Caco-2 (cell line): ENCODE measurements at regions not wholly inside any gene's neighbourhood (a gene's known extent, or its start where the extent isn't known, plus 50 kb on each side); places are given as distances from the start of the nearest gene placed in this dataset.

ENCODE experiments used
- BruUV-seq: library from RNA; stranded (reverse); fragments of 400-500 nt; replicated peaks from 2 replicates; lab custom pipeline; 2021; lab: Mats Ljungman, UMichigan
- CTCF ChIA-PET: fragments of 300-600 bp; sonication (Branson Sonifier 250); formaldehyde crosslinking; loops from one replicate; lab custom pipeline; 2022; ENCODE audit warnings: antibody characterized with exemption; lab: Charles Lee
- POLR2A ChIA-PET: fragments of 300-600 bp; sonication (Branson Sonifier 250); formaldehyde crosslinking; loops from one replicate; lab custom pipeline; 2022; ENCODE audit warnings: antibody characterized with exemption; lab: Charles Lee
- DNase-seq, 2 experiments: peaks; one replicate each; pipeline versions ENCODE4 v3.0.0 to v3.0.0-alpha.2; 2020 to 2022
- H3K27me3 ChIP-seq: replicated peaks from 2 replicates; pipeline ENCODE4 v1.6.0; 2011; ENCODE audit warnings: low read length; ENCODE audit not compliant: control insufficient read depth, insufficient read depth
- H3K36me3 ChIP-seq: 2 replicates; pipeline ENCODE4 v1.5.1; 2011; ENCODE audit warnings: low read length; ENCODE audit not compliant: control insufficient read depth, insufficient read depth
- H3K4me1 ChIP-seq: fragments of 250-450 bp; sonication (Bioruptor Pico); 2 replicates; pipeline ENCODE4 v1.5.1; 2020; ENCODE audit warnings: mild to moderate bottlenecking
- H3K4me3 ChIP-seq: 2 replicates; pipeline ENCODE4 v1.5.1; 2011; ENCODE audit warnings: low read depth, mild to moderate bottlenecking, control low read depth, low read length
- H3K9me3 ChIP-seq: fragments of 250-450 bp; sonication (Bioruptor Pico); 2 replicates; pipeline ENCODE4 v1.5.1; 2020; ENCODE audit warnings: mild to moderate bottlenecking, moderate library complexity
- H3K27ac Mint-ChIP-seq: one replicate; pipeline ENCODE4 v1.8.0; 2022; ENCODE audit warnings: mixed read lengths; ENCODE audit not compliant: unreplicated experiment
- H3K27me3 Mint-ChIP-seq: one replicate; pipeline ENCODE4 v1.8.0; 2022; ENCODE audit warnings: mixed read lengths; ENCODE audit not compliant: insufficient read depth, unreplicated experiment
- H3K36me3 Mint-ChIP-seq: one replicate; pipeline ENCODE4 v1.8.0; 2022; ENCODE audit warnings: mild to moderate bottlenecking, mixed read lengths; ENCODE audit not compliant: insufficient read depth, unreplicated experiment
- H3K4me1 Mint-ChIP-seq: one replicate; pipeline ENCODE4 v1.8.0; 2022; ENCODE audit warnings: low read depth, mixed read lengths; ENCODE audit not compliant: unreplicated experiment
- H3K4me3 Mint-ChIP-seq: one replicate; pipeline ENCODE4 v1.8.0; 2022; ENCODE audit warnings: mild to moderate bottlenecking, moderate library complexity, mixed read lengths; ENCODE audit not compliant: unreplicated experiment
- H3K9me3 Mint-ChIP-seq: one replicate; pipeline ENCODE4 v1.8.0; 2022; ENCODE audit warnings: mixed read lengths; ENCODE audit not compliant: unreplicated experiment
- intact Hi-C: fragments of 100-400 bp; cut with micrococcal nuclease; formaldehyde crosslinking; loops from one replicate; pipeline ENCODE4 v1.10.0; 2022; ENCODE audit not compliant: unreplicated experiment
- TF ChIP-seq, protein P1 (sequence below), 2 experiments: fragments of 200-600 bp in 1 of 2; IDR thresholded peaks; 1 replicate in 1 of 2; 2 replicates in 1 of 2; pipeline versions ENCODE4 v1.5.1 to v1.8.0; 2011 to 2022; ENCODE audit warnings: antibody characterized with exemption in 1 of 2, control low read depth in 1 of 2, inconsistent platforms in 1 of 2, low read depth in 1 of 2, low read length in 1 of 2, mild to moderate bottlenecking in 1 of 2, moderate library complexity in 1 of 2; ENCODE audit not compliant: insufficient read depth in 1 of 2, severe bottlenecking in 1 of 2, unreplicated experiment in 1 of 2

DNA sequence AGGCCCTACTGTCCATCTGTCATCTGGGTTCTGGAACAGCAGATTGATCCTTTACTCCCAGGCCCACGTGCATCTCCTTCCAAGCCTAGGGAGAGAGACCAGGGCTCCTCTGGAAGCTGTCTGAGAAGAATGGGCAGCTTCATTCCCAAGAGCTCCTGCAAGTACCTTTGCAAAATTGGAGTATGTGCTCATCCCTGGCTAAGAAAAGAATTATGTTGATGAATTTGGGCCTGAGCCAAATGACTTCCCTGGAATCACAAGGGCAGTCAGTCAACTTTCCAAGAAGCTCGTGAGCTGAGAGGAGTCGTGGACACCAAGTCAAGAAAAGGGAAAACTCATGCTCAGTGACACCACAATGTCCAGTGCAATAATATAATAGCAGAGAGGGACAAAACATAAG lies 54.6 kb upstream of the AKAP12 start:
- intact Hi-C loops = no loop called here
- TF ChIP-seq, protein P1, sequence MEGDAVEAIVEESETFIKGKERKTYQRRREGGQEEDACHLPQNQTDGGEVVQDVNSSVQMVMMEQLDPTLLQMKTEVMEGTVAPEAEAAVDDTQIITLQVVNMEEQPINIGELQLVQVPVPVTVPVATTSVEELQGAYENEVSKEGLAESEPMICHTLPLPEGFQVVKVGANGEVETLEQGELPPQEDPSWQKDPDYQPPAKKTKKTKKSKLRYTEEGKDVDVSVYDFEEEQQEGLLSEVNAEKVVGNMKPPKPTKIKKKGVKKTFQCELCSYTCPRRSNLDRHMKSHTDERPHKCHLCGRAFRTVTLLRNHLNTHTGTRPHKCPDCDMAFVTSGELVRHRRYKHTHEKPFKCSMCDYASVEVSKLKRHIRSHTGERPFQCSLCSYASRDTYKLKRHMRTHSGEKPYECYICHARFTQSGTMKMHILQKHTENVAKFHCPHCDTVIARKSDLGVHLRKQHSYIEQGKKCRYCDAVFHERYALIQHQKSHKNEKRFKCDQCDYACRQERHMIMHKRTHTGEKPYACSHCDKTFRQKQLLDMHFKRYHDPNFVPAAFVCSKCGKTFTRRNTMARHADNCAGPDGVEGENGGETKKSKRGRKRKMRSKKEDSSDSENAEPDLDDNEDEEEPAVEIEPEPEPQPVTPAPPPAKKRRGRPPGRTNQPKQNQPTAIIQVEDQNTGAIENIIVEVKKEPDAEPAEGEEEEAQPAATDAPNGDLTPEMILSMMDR (IDR thresholded peaks at IDR 0.05; ENCODE audit: insufficient read depth in 1 of 2, low read depth in 1 of 2, low read length in 1 of 2, severe bottlenecking in 1 of 2, unreplicated experiment in 1 of 2) = no peak
- no peak overlapping the region for H3K4me3 ChIP-seq
- H3K4me1 Mint-ChIP-seq = no peaks in the 10 kb centered on the region
- no TSS peak for BruUV-seq
- H3K27ac Mint-ChIP-seq = no peak overlapping the region
- H3K9me3 ChIP-seq = peaks cover 4% of the 10 kb centered on the region; the same call in 1 of the 2 replicates
- POLR2A ChIA-PET = no interaction called here
- H3K36me3 ChIP-seq = no peaks in the 10 kb centered on the region
- no peaks in the 10 kb centered on the region for H3K4me1 ChIP-seq
- CTCF ChIA-PET = no interaction called here
- H3K27me3 ChIP-seq = no peaks in the 10 kb centered on the region
- no peaks in the 10 kb centered on the region for H3K27me3 Mint-ChIP-seq
- DNase-seq = no peak
- no peak overlapping the region for H3K4me3 Mint-ChIP-seq
- no peaks in the 10 kb centered on the region for H3K36me3 Mint-ChIP-seq
- H3K9me3 Mint-ChIP-seq = peaks cover 18% of the 10 kb centered on the region

DNA sequence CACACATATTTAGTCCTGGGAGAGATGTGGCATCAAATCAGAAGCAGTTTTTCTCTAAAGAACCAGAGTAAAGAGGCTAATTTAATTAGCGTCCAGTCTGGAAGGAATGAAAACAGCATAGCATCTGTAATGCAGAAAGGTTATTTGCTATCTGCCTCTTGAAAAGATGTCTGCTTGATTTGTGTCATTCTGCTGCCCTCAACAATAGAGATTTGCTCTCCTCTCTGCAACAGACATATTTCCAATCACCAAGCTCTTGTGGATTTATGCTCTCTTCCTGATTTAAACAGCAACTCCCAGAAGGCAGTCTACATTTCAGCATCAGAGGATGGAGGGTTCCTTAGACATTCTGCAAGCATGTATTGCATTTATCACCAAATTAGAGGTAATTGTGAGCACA lies 53.5 kb upstream of the AKAP12 start:
- Histone ChIP-seq H3K27me3 (no peaks in the 10 kb centered on the region), H3K9me3 (peaks cover 4% of the 10 kb centered on the region; the same call in 1 of the 2 replicates), H3K4me3 (no peak overlapping the region), H3K4me1 (no peaks in the 10 kb centered on the region), H3K36me3 (no peaks in the 10 kb centered on the region)
- DNase-seq = no peak
- Mint-ChIP-seq H3K4me1 (no peaks in the 10 kb centered on the region), H3K36me3 (no peaks in the 10 kb centered on the region), H3K27me3 (no peaks in the 10 kb centered on the region), H3K4me3 (no peak overlapping the region), H3K9me3 (peaks cover 18% of the 10 kb centered on the region), H3K27ac (no peak overlapping the region)
- no TSS peak for BruUV-seq
- ChIA-PET POLR2A (no interaction called here), CTCF (no interaction called here)
- TF ChIP-seq, protein P1 (IDR thresholded peaks at IDR 0.05; ENCODE audit: insufficient read depth in 1 of 2, low read depth in 1 of 2, low read length in 1 of 2, severe bottlenecking in 1 of 2, unreplicated experiment in 1 of 2) = no peak
- intact Hi-C loops = no loop called here

DNA sequence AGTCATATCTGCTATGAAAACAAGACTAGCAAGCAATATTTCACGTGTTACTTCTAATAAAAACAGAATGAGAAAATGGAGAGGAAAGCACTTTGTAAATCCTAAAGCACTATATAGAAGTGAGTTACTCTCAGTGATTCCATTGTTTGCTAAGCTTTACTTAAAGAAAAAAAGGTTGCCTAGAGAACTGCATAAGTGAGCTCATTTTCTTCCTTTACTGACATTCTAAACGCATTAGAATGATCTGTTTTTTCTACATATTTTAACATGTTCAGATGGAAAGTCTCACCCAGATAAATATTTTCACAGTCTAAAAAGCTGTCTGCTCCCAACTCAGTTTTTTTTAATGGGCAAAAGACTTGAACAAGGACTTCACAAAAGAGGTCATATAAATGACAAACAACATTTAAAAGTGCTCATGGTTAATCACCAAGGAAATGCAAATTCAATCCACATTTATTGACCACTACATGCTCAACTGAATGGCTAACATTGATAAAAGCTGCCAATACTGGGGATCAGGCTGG lies 52.9 kb upstream of the AKAP12 start:
- Mint-ChIP-seq H3K27me3 (no peaks in the 10 kb centered on the region), H3K27ac (no peak overlapping the region), H3K4me3 (no peak overlapping the region), H3K9me3 (peaks cover 12% of the 10 kb centered on the region), H3K36me3 (no peaks in the 10 kb centered on the region), H3K4me1 (no peaks in the 10 kb centered on the region)
- POLR2A ChIA-PET = no interaction called here
- CTCF ChIA-PET = no interaction called here
- Histone ChIP-seq H3K27me3 (no peaks in the 10 kb centered on the region), H3K36me3 (no peaks in the 10 kb centered on the region), H3K4me1 (no peaks in the 10 kb centered on the region), H3K9me3 (peaks cover 4% of the 10 kb centered on the region; the same call in 1 of the 2 replicates), H3K4me3 (no peak overlapping the region)
- intact Hi-C loops = no loop called here
- no peak for DNase-seq
- TF ChIP-seq, protein P1 (IDR thresholded peaks at IDR 0.05; ENCODE audit: insufficient read depth in 1 of 2, low read depth in 1 of 2, low read length in 1 of 2, severe bottlenecking in 1 of 2, unreplicated experiment in 1 of 2) = no peak
- BruUV-seq = no TSS peak
